Thyroid gland (tissue), 4 donors: ENCODE measurements at regions not wholly inside any gene's neighbourhood (a gene's known extent, or its start where the extent isn't known, plus 50 kb on each side); places are given as distances from the start of the nearest gene placed in this dataset.

Experiments used
- DNase-seq, 2 donors: peaks; one replicate each; pipeline ENCODE4 v3.0.0-alpha.2; 2019
- H3K27ac ChIP-seq, 3 donors: fragments of 200-600 bp; sonication (generic); 1 replicate in 2 of 3; 2 replicates in 1 of 3; pipeline ENCODE4 v1.5.1; 2016 to 2019; ENCODE audit warnings: mild to moderate bottlenecking in 1 of 3, moderate library complexity in 1 of 3
- H3K27me3 ChIP-seq: fragments of 200-600 bp; sonication (generic); one replicate; pipeline ENCODE4 v1.5.1; 2019
- H3K36me3 ChIP-seq, 2 donors: fragments of 200-600 bp; sonication (generic); one replicate each; pipeline ENCODE4 v1.5.1; 2016 to 2019
- H3K4me1 ChIP-seq, 2 donors: fragments of 200-600 bp; sonication (generic); one replicate each; pipeline ENCODE4 v1.5.1; 2017 to 2019
- H3K4me3 ChIP-seq, 3 donors: fragments of 200-600 bp; sonication (generic); replicated peaks in 1 of 3; 1 replicate in 2 of 3; 2 replicates in 1 of 3; pipeline ENCODE4 v1.5.1; 2016; ENCODE audit warnings: mild to moderate bottlenecking in 1 of 3
- H3K9me3 ChIP-seq: fragments of 200-600 bp; sonication (generic); one replicate; pipeline ENCODE4 v1.5.1; 2017
- CTCF ChIP-seq, 6 experiments: fragments of 200-600 bp in 3 of 6; fragments of 450-650 bp in 3 of 6; sonication (generic) in 3 of 6; IDR thresholded peaks; one replicate each; pipeline ENCODE4 v1.5.1; 2016 to 2019; ENCODE audit warnings: antibody characterized with exemption in 6 of 6, mild to moderate bottlenecking in 2 of 6, inconsistent platforms in 1 of 6, moderate library complexity in 1 of 6
- POLR2A ChIP-seq, 2 donors: fragments of 450-650 bp; IDR thresholded peaks; one replicate each; pipeline ENCODE4 v1.6.1; 2017; ENCODE audit warnings: antibody characterized with exemption in 2 of 2, mild to moderate bottlenecking in 2 of 2, moderate library complexity in 1 of 2
- WGBS, 2 donors: methylation state at CpG; one replicate each; pipeline ENCODE4 v1.1.5; 2017; 5-methylcytosine and 5-hydroxymethylcytosine counted together
- intact Hi-C: fragments of 100-400 bp; cut with DNase I; formaldehyde crosslinking; loops from one replicate; pipeline ENCODE4 v1.15.1; 2023

GRCh38 chr20:50304501-50304856 lies 113.8 kb downstream of the CEBPB start:
- Histone ChIP-seq H3K4me3 (no peak overlapping the region), H3K27me3 (no peaks in the 10 kb centered on the region), H3K27ac (peak overlapping the region; percentile 80 to 92 (median 85)), H3K4me1 (peaks cover 46 to 76% of the 10 kb centered on the region in 2 donors), H3K36me3 (no peaks in the 10 kb centered on the region), H3K9me3 (no peaks in the 10 kb centered on the region)
- intact Hi-C loops = no loop called here
- WGBS, 2 donors = 53 to 72% methylated on average over 9 to 10 of the region's 10 CpGs
- no peak for TF ChIP-seq CTCF (IDR thresholded peaks at IDR 0.05)
- no peak for TF ChIP-seq POLR2A (IDR thresholded peaks at IDR 0.05)
- DNase-seq = peak in 1 of 2 donors; percentile 56

DNA sequence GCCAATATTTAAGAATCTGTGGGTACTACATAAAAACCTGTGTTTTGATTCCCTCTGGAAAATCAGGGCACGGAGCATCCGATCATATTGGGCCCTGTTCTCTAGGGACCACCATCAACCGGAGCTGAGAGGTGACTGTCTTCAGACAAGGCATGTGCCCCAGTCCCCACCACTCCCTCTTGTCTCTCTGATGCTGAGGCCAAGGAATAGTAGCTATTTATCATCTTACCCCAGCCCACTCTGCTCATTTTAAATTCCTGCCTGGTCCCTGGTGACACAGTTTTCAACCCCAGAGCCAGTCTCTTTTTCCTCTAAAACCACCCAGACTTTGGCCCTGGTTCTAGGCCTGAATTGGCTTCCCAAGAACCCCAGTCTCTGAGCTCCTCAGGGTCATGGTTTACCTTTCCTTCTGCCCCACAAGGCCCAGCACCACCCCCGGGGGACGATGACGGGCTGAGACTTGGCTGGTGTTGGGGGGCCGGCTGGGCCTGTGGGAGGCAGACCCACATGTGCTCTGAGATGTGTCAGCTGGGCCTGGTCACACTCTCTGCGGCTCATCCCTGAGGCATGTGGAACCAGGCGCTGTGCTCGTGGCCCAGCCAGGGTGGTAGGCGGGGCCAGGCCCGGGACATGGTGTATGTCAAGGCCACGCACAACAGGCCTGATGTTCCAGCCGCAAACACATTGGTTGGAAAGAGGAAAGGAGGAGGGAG lies 114.4 kb downstream of the CEBPB start:
- intact Hi-C loops = no loop called here
- TF ChIP-seq POLR2A (IDR thresholded peaks at IDR 0.05) = peak in 1 of 2 donors; percentile 10
- no peak for TF ChIP-seq CTCF (IDR thresholded peaks at IDR 0.05)
- Histone ChIP-seq H3K36me3 (no peaks in the 10 kb centered on the region), H3K27ac (peak overlapping the region; percentile 80 to 92 (median 85)), H3K27me3 (no peaks in the 10 kb centered on the region), H3K4me3 (no peak overlapping the region), H3K9me3 (no peaks in the 10 kb centered on the region), H3K4me1 (peaks cover 46 to 78% of the 10 kb centered on the region in 2 donors)
- peak; percentile 40 to 53 for DNase-seq
- WGBS, 2 donors = 71 to 73% methylated on average over 14 of the region's 14 CpGs

GRCh38 chr20:50305636-50306477 lies 115.2 kb downstream of the CEBPB start:
- no peaks in the 10 kb centered on the region for H3K36me3 ChIP-seq
- peaks cover 46 to 78% of the 10 kb centered on the region in 2 donors for H3K4me1 ChIP-seq
- peak in 1 of 2 donors; percentile 17 for TF ChIP-seq POLR2A (IDR thresholded peaks at IDR 0.05)
- no peak for TF ChIP-seq CTCF (IDR thresholded peaks at IDR 0.05)
- peak; percentile 62 to 68 for DNase-seq
- WGBS, 2 donors = 50 to 56% methylated on average over 18 to 19 of the region's 19 CpGs
- no peak overlapping the region for H3K4me3 ChIP-seq
- no peaks in the 10 kb centered on the region for H3K9me3 ChIP-seq
- H3K27me3 ChIP-seq = no peaks in the 10 kb centered on the region
- intact Hi-C loops = no loop called here
- H3K27ac ChIP-seq = peak overlapping the region; percentile 55 to 92 (median 80)

GRCh38 chr20:50306478-50307423 lies 116.1 kb downstream of the CEBPB start:
- no peak overlapping the region for H3K4me3 ChIP-seq
- peaks cover 46 to 76% of the 10 kb centered on the region in 2 donors for H3K4me1 ChIP-seq
- H3K36me3 ChIP-seq = no peaks in the 10 kb centered on the region
- H3K27me3 ChIP-seq = no peaks in the 10 kb centered on the region
- no peak for TF ChIP-seq CTCF (IDR thresholded peaks at IDR 0.05)
- no peak for DNase-seq
- H3K9me3 ChIP-seq = no peaks in the 10 kb centered on the region
- intact Hi-C loops = no loop called here
- H3K27ac ChIP-seq = peak overlapping the region; percentile 55 to 92 (median 80)
- WGBS, 2 donors = 73 to 85% methylated on average over 12 to 13 of the region's 13 CpGs
